Endothelial cell of umbilical vein (primary cell): ENCODE measurements at regions not wholly inside any gene's neighbourhood (a gene's known extent, or its start where the extent isn't known, plus 50 kb on each side); places are given as distances from the start of the nearest gene placed in this dataset.

Source experiments
- BruUV-seq: library from RNA; stranded (reverse); fragments of 400-500 nt; replicated peaks from 2 replicates; lab custom pipeline; 2021; lab: Mats Ljungman, UMichigan
- CTCF ChIA-PET: fragments of 300-600, 350-600 bp; sonication (Branson Sonifier 250); formaldehyde crosslinking; loops from one replicate; lab custom pipeline; 2021; ENCODE audit warnings: antibody characterized with exemption, inconsistent platforms; lab: Charles Lee
- POLR2A ChIA-PET: fragments of 300-600, 350-600 bp; sonication (Branson Sonifier 250); formaldehyde crosslinking; loops from one replicate; lab custom pipeline; 2021; ENCODE audit warnings: antibody characterized with exemption, inconsistent platforms; lab: Charles Lee
- DNase-seq: peaks from one replicate; pipeline ENCODE4 v3.0.0-alpha.2; 2011; ENCODE audit warnings: low read depth, low spot score
- FAIRE-seq: peaks from 2 replicates; lab custom pipeline; 2011; peaks lifted over from hg19 to GRCh38; lab: Jason Lieb, UNC
- H2AFZ ChIP-seq: 2 replicates; pipeline ENCODE4 v1.6.0; 2012; ENCODE audit warnings: low read depth, low read length, control low read depth, inconsistent platforms
- H3K27ac ChIP-seq: 2 replicates; pipeline ENCODE4 v1.5.1; 2011; ENCODE audit warnings: low read depth, mild to moderate bottlenecking, control low read depth, low read length, moderate library complexity; ENCODE audit not compliant: insufficient read depth
- H3K27me3 ChIP-seq, 2 experiments: 2 replicates each; pipeline versions ENCODE4 v1.6.0 to v1.6.1; 2011; ENCODE audit warnings: low read length in 2 of 2, mixed read lengths in 1 of 2; ENCODE audit not compliant: control insufficient read depth in 2 of 2, insufficient read depth in 2 of 2
- H3K36me3 ChIP-seq, 2 experiments: 2 replicates in 1 of 2; 3 replicates in 1 of 2; pipeline ENCODE4 v1.5.1; 2011; ENCODE audit warnings: low read length in 2 of 2, mild to moderate bottlenecking in 1 of 2, moderate library complexity in 1 of 2; ENCODE audit not compliant: control insufficient read depth in 2 of 2, insufficient read depth in 2 of 2; ENCODE audit errors: extremely low read depth in 1 of 2
- H3K4me1 ChIP-seq: 3 replicates; pipeline ENCODE4 v1.5.1; 2011; ENCODE audit warnings: mild to moderate bottlenecking, low read length; ENCODE audit not compliant: control insufficient read depth, insufficient read depth; ENCODE audit errors: extremely low read depth
- H3K4me2 ChIP-seq: 2 replicates; pipeline ENCODE4 v1.6.1; 2011; ENCODE audit warnings: low read length, control low read depth, mixed read lengths; ENCODE audit not compliant: insufficient read depth
- H3K4me3 ChIP-seq, 3 experiments: fragments of 200-600 bp in 1 of 3; sonication (generic), shearing (Covaris generic) in 1 of 3; replicated peaks in 1 of 3; 2 replicates each; pipeline ENCODE4 v1.5.1; 2011 to 2016; ENCODE audit warnings: control low read depth in 3 of 3, low read length in 3 of 3, mild to moderate bottlenecking in 2 of 3, inconsistent platforms in 1 of 3, low read depth in 1 of 3, moderate library complexity in 1 of 3; ENCODE audit not compliant: insufficient read depth in 1 of 3
- H3K79me2 ChIP-seq: 2 replicates; pipeline ENCODE4 v1.6.0; 2012; ENCODE audit warnings: low read length, inconsistent platforms; ENCODE audit not compliant: control insufficient read depth, insufficient read depth
- H3K9ac ChIP-seq: replicated peaks from 2 replicates; pipeline ENCODE3; 2011; ENCODE audit warnings: low read length, control low read depth; ENCODE audit not compliant: insufficient read depth; ENCODE audit errors: extremely low read depth
- H3K9me1 ChIP-seq: replicated peaks from 3 replicates; pipeline ENCODE4 v1.6.0; 2011; ENCODE audit warnings: mild to moderate bottlenecking, low read length; ENCODE audit not compliant: control insufficient read depth, insufficient read depth; ENCODE audit errors: extremely low read depth
- H3K9me3 ChIP-seq: replicated peaks from 2 replicates; pipeline ENCODE4 v1.5.1; 2012; ENCODE audit warnings: low read length, inconsistent platforms; ENCODE audit not compliant: control insufficient read depth, insufficient read depth
- H4K20me1 ChIP-seq: replicated peaks from 2 replicates; pipeline ENCODE3; 2011; ENCODE audit warnings: mild to moderate bottlenecking, low read length; ENCODE audit not compliant: control insufficient read depth, insufficient read depth; ENCODE audit errors: extremely low read depth
- EZH2 ChIP-seq: IDR thresholded peaks from 2 replicates; pipeline ENCODE4 v1.6.1; 2012; ENCODE audit warnings: borderline replicate concordance, low read depth, mild to moderate bottlenecking, moderate library complexity, low read length, inconsistent platforms; ENCODE audit not compliant: severe bottlenecking
- FOS ChIP-seq: IDR thresholded peaks from 2 replicates; pipeline ENCODE4 v1.6.1; 2011; ENCODE audit warnings: mild to moderate bottlenecking, low read length, moderate library complexity, borderline replicate concordance; ENCODE audit not compliant: insufficient read depth
- GATA2 ChIP-seq: IDR thresholded peaks from 2 replicates; pipeline ENCODE4 v1.7.0; 2011; ENCODE audit warnings: low read depth, mild to moderate bottlenecking, moderate library complexity, mixed read lengths, low read length; ENCODE audit not compliant: insufficient read length, insufficient read depth
- JUN ChIP-seq: IDR thresholded peaks from 2 replicates; pipeline ENCODE4 v1.6.1; 2011; ENCODE audit warnings: borderline replicate concordance, low read depth; ENCODE audit not compliant: insufficient read length, insufficient read depth
- MAX ChIP-seq: IDR thresholded peaks from 2 replicates; pipeline ENCODE4 v1.6.1; 2011; ENCODE audit not compliant: insufficient read depth, insufficient read length
- MYC ChIP-seq: IDR thresholded peaks from one replicate; pipeline ENCODE4 v1.6.1; 2011; ENCODE audit warnings: mild to moderate bottlenecking, low read depth, low read length
- POLR2A ChIP-seq: IDR thresholded peaks from 2 replicates; pipeline ENCODE4 v1.6.1; 2012; ENCODE audit warnings: low read depth, mild to moderate bottlenecking, control low read depth, low read length
- POLR2AphosphoS5 ChIP-seq: IDR thresholded peaks from 2 replicates; pipeline ENCODE4 v1.6.1; 2012; ENCODE audit warnings: low read depth, mild to moderate bottlenecking, control low read depth, low read length, moderate library complexity; ENCODE audit not compliant: insufficient read depth
- dilution Hi-C: fragments of 300-500 bp; cut with MboI; formaldehyde crosslinking; loops from one replicate; pipeline ENCODE4 v1.15.0; 2019; ENCODE audit warnings: low sequenced_read_pairs; ENCODE audit not compliant: extremely low pct_ligation_motif_present
- intact Hi-C: fragments of 100-400 bp; cut with micrococcal nuclease; formaldehyde crosslinking; loops from one replicate; pipeline ENCODE4 v1.10.0; 2022
- TF ChIP-seq, protein P1 (sequence below), 2 donors: IDR thresholded peaks; 1 replicate in 1 of 2; 2 replicates in 1 of 2; pipeline ENCODE4 v1.5.1; 2011; ENCODE audit warnings: low read length in 2 of 2, mild to moderate bottlenecking in 2 of 2, moderate library complexity in 2 of 2, control low read depth in 1 of 2, inconsistent platforms in 1 of 2, low read depth in 1 of 2; ENCODE audit not compliant: insufficient read depth in 1 of 2; ENCODE audit errors: extremely low read depth in 1 of 2

- intact Hi-C loops (no loop called here), dilution Hi-C loops (no loop called here)
- FAIRE-seq = no peak
- POLR2A ChIA-PET = no interaction called here
- H3K79me2 ChIP-seq = no peaks in the 10 kb centered on the region
- H3K4me2 ChIP-seq = no peak overlapping the region
- BruUV-seq = no TSS peak
- no peak overlapping the region for H3K9ac ChIP-seq
- H4K20me1 ChIP-seq = no peaks in the 10 kb centered on the region
- TF ChIP-seq GATA2 (no peak), MYC (no peak), EZH2 (no peak), POLR2A (no peak), JUN (no peak), POLR2AphosphoS5 (no peak), FOS (no peak), MAX (no peak)
- TF ChIP-seq, protein P1, sequence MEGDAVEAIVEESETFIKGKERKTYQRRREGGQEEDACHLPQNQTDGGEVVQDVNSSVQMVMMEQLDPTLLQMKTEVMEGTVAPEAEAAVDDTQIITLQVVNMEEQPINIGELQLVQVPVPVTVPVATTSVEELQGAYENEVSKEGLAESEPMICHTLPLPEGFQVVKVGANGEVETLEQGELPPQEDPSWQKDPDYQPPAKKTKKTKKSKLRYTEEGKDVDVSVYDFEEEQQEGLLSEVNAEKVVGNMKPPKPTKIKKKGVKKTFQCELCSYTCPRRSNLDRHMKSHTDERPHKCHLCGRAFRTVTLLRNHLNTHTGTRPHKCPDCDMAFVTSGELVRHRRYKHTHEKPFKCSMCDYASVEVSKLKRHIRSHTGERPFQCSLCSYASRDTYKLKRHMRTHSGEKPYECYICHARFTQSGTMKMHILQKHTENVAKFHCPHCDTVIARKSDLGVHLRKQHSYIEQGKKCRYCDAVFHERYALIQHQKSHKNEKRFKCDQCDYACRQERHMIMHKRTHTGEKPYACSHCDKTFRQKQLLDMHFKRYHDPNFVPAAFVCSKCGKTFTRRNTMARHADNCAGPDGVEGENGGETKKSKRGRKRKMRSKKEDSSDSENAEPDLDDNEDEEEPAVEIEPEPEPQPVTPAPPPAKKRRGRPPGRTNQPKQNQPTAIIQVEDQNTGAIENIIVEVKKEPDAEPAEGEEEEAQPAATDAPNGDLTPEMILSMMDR (IDR thresholded peaks at IDR 0.05; ENCODE audit: extremely low read depth in 1 of 2, insufficient read depth in 1 of 2, low read depth in 1 of 2, low read length in 2 of 2) = no peak
- H3K9me3 ChIP-seq = no peaks in the 10 kb centered on the region
- H3K36me3 ChIP-seq = no peaks in the 10 kb centered on the region
- no peaks in the 10 kb centered on the region for H3K9me1 ChIP-seq
- H3K4me1 ChIP-seq = no peaks in the 10 kb centered on the region
- CTCF ChIA-PET = no interaction called here
- no peak overlapping the region for H3K27ac ChIP-seq
- no peak overlapping the region for H3K4me3 ChIP-seq
- H2AFZ ChIP-seq = no peak overlapping the region
- DNase-seq = no peak
- H3K27me3 ChIP-seq = no peaks in the 10 kb centered on the region
Measured at GRCh38 chr3:166451997-166452396, 614.8 kb upstream of the BCHE start.
